Stimulated activated naive CD8-positive, alpha-beta T cell treated with anti-CD3 and anti-CD28 coated beads, Interleukin-15, Interleukin-2, amounts not matched to agents 100 ng/mL and 50 ng/mL, for 24 hours (primary cell): ENCODE measurements at regions not wholly inside any gene's neighbourhood (a gene's known extent, or its start where the extent isn't known, plus 50 kb on each side); places are given as distances from the start of the nearest gene placed in this dataset.

Source experiments
- H3K27ac Mint-ChIP-seq: one replicate; pipeline ENCODE4 v1.8.0; 2021; ENCODE audit warnings: mild to moderate bottlenecking, mixed read lengths
- H3K27me3 Mint-ChIP-seq: one replicate; pipeline ENCODE4 v1.8.0; 2021; ENCODE audit warnings: mixed read lengths
- H3K36me3 Mint-ChIP-seq: one replicate; pipeline ENCODE4 v1.8.0; 2021; ENCODE audit warnings: low read depth, mixed read lengths
- H3K4me1 Mint-ChIP-seq: one replicate; pipeline ENCODE4 v1.8.0; 2021; ENCODE audit warnings: low read depth, mixed read lengths
- H3K4me3 Mint-ChIP-seq: one replicate; pipeline ENCODE4 v1.8.0; 2021; ENCODE audit warnings: mild to moderate bottlenecking, mixed read lengths
- H3K9me3 Mint-ChIP-seq: one replicate; pipeline ENCODE4 v1.8.0; 2021; ENCODE audit warnings: mixed read lengths

GRCh38 chr13:70923863-70924752 is 815.9 kb upstream of the KLHL1 start:
- no peak overlapping the region for H3K27ac Mint-ChIP-seq
- no peaks in the 10 kb centered on the region for H3K4me1 Mint-ChIP-seq
- H3K36me3 Mint-ChIP-seq, result no peaks in the 10 kb centered on the region
- H3K9me3 Mint-ChIP-seq, result peaks cover 3% of the 10 kb centered on the region
- H3K4me3 Mint-ChIP-seq, result no peak overlapping the region
- H3K27me3 Mint-ChIP-seq, result no peaks in the 10 kb centered on the region

- H3K36me3 Mint-ChIP-seq, result no peaks in the 10 kb centered on the region
Observed at GRCh38 chr13:70911286-70911685, 803.0 kb upstream of the KLHL1 start.

GRCh38 chr13:70908795-70909194 is 800.5 kb upstream of the KLHL1 start:
- H3K4me1 Mint-ChIP-seq, result no peaks in the 10 kb centered on the region
- no peaks in the 10 kb centered on the region for H3K9me3 Mint-ChIP-seq
- no peak overlapping the region for H3K4me3 Mint-ChIP-seq
- H3K27me3 Mint-ChIP-seq, result no peaks in the 10 kb centered on the region
- no peaks in the 10 kb centered on the region for H3K36me3 Mint-ChIP-seq
- no peak overlapping the region for H3K27ac Mint-ChIP-seq

More at GRCh38 chr13:70911286-70911685, 803.0 kb upstream of the KLHL1 start:
- Mint-ChIP-seq H3K27ac (no peak overlapping the region), H3K27me3 (no peaks in the 10 kb centered on the region), H3K9me3 (no peaks in the 10 kb centered on the region), H3K4me3 (no peak overlapping the region), H3K4me1 (no peaks in the 10 kb centered on the region)

GRCh38 chr13:70905035-70905434 is 796.8 kb upstream of the KLHL1 start:
- Mint-ChIP-seq H3K4me3 (no peak overlapping the region), H3K27ac (no peak overlapping the region), H3K27me3 (no peaks in the 10 kb centered on the region), H3K4me1 (no peaks in the 10 kb centered on the region), H3K36me3 (no peaks in the 10 kb centered on the region), H3K9me3 (peaks cover 3% of the 10 kb centered on the region)

- Mint-ChIP-seq H3K4me3 (no peak overlapping the region), H3K27ac (no peak overlapping the region), H3K36me3 (no peaks in the 10 kb centered on the region), H3K4me1 (no peaks in the 10 kb centered on the region), H3K9me3 (no peaks in the 10 kb centered on the region), H3K27me3 (no peaks in the 10 kb centered on the region)
Observed at GRCh38 chr13:70896136-70896535, 787.9 kb upstream of the KLHL1 start.

- no peaks in the 10 kb centered on the region for H3K4me1 Mint-ChIP-seq
- no peaks in the 10 kb centered on the region for H3K9me3 Mint-ChIP-seq
- H3K36me3 Mint-ChIP-seq, result no peaks in the 10 kb centered on the region
- H3K27ac Mint-ChIP-seq, result no peak overlapping the region
- no peaks in the 10 kb centered on the region for H3K27me3 Mint-ChIP-seq
- no peak overlapping the region for H3K4me3 Mint-ChIP-seq
Observed at GRCh38 chr13:70895599-70895998, 787.3 kb upstream of the KLHL1 start.

- H3K4me3 Mint-ChIP-seq, result no peak overlapping the region
- H3K9me3 Mint-ChIP-seq, result peaks cover under 1% of the 10 kb centered on the region
- H3K36me3 Mint-ChIP-seq, result no peaks in the 10 kb centered on the region
- H3K27ac Mint-ChIP-seq, result no peak overlapping the region
- H3K4me1 Mint-ChIP-seq, result no peaks in the 10 kb centered on the region
- no peaks in the 10 kb centered on the region for H3K27me3 Mint-ChIP-seq
Observed at GRCh38 chr13:70894258-70894657, 786.0 kb upstream of the KLHL1 start.

- H3K27me3 Mint-ChIP-seq, result no peaks in the 10 kb centered on the region
- peaks cover 5% of the 10 kb centered on the region for H3K9me3 Mint-ChIP-seq
Observed at GRCh38 chr13:70893832-70894231, 785.6 kb upstream of the KLHL1 start.

GRCh38 chr13:70890289-70890688 is 782.0 kb upstream of the KLHL1 start:
- Mint-ChIP-seq H3K36me3 (no peaks in the 10 kb centered on the region), H3K4me3 (no peak overlapping the region), H3K27ac (no peak overlapping the region), H3K27me3 (no peaks in the 10 kb centered on the region), H3K9me3 (peaks cover 14% of the 10 kb centered on the region), H3K4me1 (no peaks in the 10 kb centered on the region)

More at GRCh38 chr13:70893832-70894231, 785.6 kb upstream of the KLHL1 start:
- no peaks in the 10 kb centered on the region for H3K4me1 Mint-ChIP-seq
- no peak overlapping the region for H3K27ac Mint-ChIP-seq
- no peaks in the 10 kb centered on the region for H3K36me3 Mint-ChIP-seq
- H3K4me3 Mint-ChIP-seq, result no peak overlapping the region

GRCh38 chr13:70889163-70889562 is 780.9 kb upstream of the KLHL1 start:
- Mint-ChIP-seq H3K4me3 (no peak overlapping the region), H3K4me1 (no peaks in the 10 kb centered on the region), H3K27ac (no peak overlapping the region), H3K27me3 (no peaks in the 10 kb centered on the region), H3K9me3 (peaks cover 14% of the 10 kb centered on the region), H3K36me3 (no peaks in the 10 kb centered on the region)

- Mint-ChIP-seq H3K36me3 (no peaks in the 10 kb centered on the region), H3K4me3 (no peak overlapping the region), H3K9me3 (peaks cover 13% of the 10 kb centered on the region), H3K27ac (no peak overlapping the region), H3K4me1 (no peaks in the 10 kb centered on the region), H3K27me3 (no peaks in the 10 kb centered on the region)
Observed at GRCh38 chr13:70884196-70884595, 775.9 kb upstream of the KLHL1 start.

- H3K36me3 Mint-ChIP-seq, result no peaks in the 10 kb centered on the region
- H3K9me3 Mint-ChIP-seq, result peaks cover 4% of the 10 kb centered on the region
- H3K27ac Mint-ChIP-seq, result no peak overlapping the region
- H3K27me3 Mint-ChIP-seq, result no peaks in the 10 kb centered on the region
- no peak overlapping the region for H3K4me3 Mint-ChIP-seq
- no peaks in the 10 kb centered on the region for H3K4me1 Mint-ChIP-seq
Observed at GRCh38 chr13:70874636-70875035, 766.4 kb upstream of the KLHL1 start.

GRCh38 chr13:70864731-70865130 is 756.5 kb upstream of the KLHL1 start:
- no peaks in the 10 kb centered on the region for H3K36me3 Mint-ChIP-seq
- H3K4me1 Mint-ChIP-seq, result no peaks in the 10 kb centered on the region
- peaks cover 9% of the 10 kb centered on the region for H3K9me3 Mint-ChIP-seq
- no peak overlapping the region for H3K4me3 Mint-ChIP-seq
- no peak overlapping the region for H3K27ac Mint-ChIP-seq
- no peaks in the 10 kb centered on the region for H3K27me3 Mint-ChIP-seq

- no peaks in the 10 kb centered on the region for H3K36me3 Mint-ChIP-seq
- no peak overlapping the region for H3K4me3 Mint-ChIP-seq
- H3K4me1 Mint-ChIP-seq, result no peaks in the 10 kb centered on the region
- H3K27me3 Mint-ChIP-seq, result no peaks in the 10 kb centered on the region
- H3K27ac Mint-ChIP-seq, result no peak overlapping the region
- peaks cover 9% of the 10 kb centered on the region for H3K9me3 Mint-ChIP-seq
Observed at GRCh38 chr13:70856711-70857110, 748.5 kb upstream of the KLHL1 start.

GRCh38 chr13:70856025-70856424 is 747.8 kb upstream of the KLHL1 start:
- Mint-ChIP-seq H3K36me3 (no peaks in the 10 kb centered on the region), H3K27me3 (no peaks in the 10 kb centered on the region), H3K4me1 (no peaks in the 10 kb centered on the region), H3K27ac (no peak overlapping the region), H3K9me3 (peaks cover 4% of the 10 kb centered on the region), H3K4me3 (no peak overlapping the region)

- Mint-ChIP-seq H3K4me3 (no peak overlapping the region), H3K4me1 (no peaks in the 10 kb centered on the region), H3K9me3 (peaks cover 4% of the 10 kb centered on the region), H3K27me3 (no peaks in the 10 kb centered on the region), H3K27ac (no peak overlapping the region), H3K36me3 (no peaks in the 10 kb centered on the region)
Observed at GRCh38 chr13:70849222-70849621, 741.0 kb upstream of the KLHL1 start.
